Upper lobe of left lung (tissue), 4 donors: ENCODE measurements at regions not wholly inside any gene's neighbourhood (a gene's known extent, or its start where the extent isn't known, plus 50 kb on each side); places are given as distances from the start of the nearest gene placed in this dataset.

Experiments used
- EP300 ChIP-seq, 4 donors: sonication (generic); formaldehyde crosslinking; IDR thresholded peaks; one replicate each; pipeline ENCODE4 v1.5.1; 2017; ENCODE audit warnings: antibody characterized with exemption in 4 of 4, control low read depth in 2 of 4
- POLR2A ChIP-seq, 4 donors: fragments of 450-650 bp; IDR thresholded peaks; one replicate each; pipeline ENCODE4 v1.5.1; 2016 to 2017; ENCODE audit warnings: antibody characterized with exemption in 4 of 4, mild to moderate bottlenecking in 2 of 4
- POLR2AphosphoS5 ChIP-seq, 2 donors: sonication (generic); formaldehyde crosslinking; IDR thresholded peaks; one replicate each; pipeline ENCODE4 v1.5.1; 2017; ENCODE audit warnings: antibody characterized with exemption in 2 of 2
- TF ChIP-seq, protein P1 (sequence below), 6 experiments: fragments of 450-650 bp in 4 of 6; fragments of 200-600 bp in 2 of 6; sonication (generic) in 2 of 6; IDR thresholded peaks; one replicate each; pipeline ENCODE4 v1.5.1; 2016 to 2019; ENCODE audit warnings: antibody characterized with exemption in 6 of 6

DNA sequence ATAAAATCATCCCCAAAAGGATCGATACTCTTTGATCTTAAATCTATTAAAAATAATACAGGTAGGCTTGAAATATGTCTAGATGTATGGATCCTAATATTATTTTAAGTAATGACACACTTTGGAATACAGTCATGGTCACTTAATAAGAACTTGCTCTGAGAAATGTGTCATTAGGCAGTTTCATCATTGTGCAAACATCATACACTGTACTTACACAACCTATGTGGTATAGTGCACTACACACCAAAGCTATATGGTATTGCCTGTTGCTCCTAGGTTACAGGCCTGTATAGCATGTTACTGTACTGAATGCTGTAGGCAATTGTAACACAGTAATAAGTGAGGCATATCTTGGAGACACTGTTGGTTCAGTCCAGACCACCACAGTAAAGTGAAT, 307.1 kb downstream of the RAP2B start:
- TF ChIP-seq EP300 (IDR thresholded peaks at IDR 0.05): no peak
- TF ChIP-seq, protein P1, sequence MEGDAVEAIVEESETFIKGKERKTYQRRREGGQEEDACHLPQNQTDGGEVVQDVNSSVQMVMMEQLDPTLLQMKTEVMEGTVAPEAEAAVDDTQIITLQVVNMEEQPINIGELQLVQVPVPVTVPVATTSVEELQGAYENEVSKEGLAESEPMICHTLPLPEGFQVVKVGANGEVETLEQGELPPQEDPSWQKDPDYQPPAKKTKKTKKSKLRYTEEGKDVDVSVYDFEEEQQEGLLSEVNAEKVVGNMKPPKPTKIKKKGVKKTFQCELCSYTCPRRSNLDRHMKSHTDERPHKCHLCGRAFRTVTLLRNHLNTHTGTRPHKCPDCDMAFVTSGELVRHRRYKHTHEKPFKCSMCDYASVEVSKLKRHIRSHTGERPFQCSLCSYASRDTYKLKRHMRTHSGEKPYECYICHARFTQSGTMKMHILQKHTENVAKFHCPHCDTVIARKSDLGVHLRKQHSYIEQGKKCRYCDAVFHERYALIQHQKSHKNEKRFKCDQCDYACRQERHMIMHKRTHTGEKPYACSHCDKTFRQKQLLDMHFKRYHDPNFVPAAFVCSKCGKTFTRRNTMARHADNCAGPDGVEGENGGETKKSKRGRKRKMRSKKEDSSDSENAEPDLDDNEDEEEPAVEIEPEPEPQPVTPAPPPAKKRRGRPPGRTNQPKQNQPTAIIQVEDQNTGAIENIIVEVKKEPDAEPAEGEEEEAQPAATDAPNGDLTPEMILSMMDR (IDR thresholded peaks at IDR 0.05): no peak
- no peak for TF ChIP-seq POLR2AphosphoS5 (IDR thresholded peaks at IDR 0.05)
- no peak for TF ChIP-seq POLR2A (IDR thresholded peaks at IDR 0.05)
